ENCODE measurements at regions not wholly inside any gene's neighbourhood (a gene's known extent, or its start where the extent isn't known, plus 50 kb on each side); places are given as distances from the start of the nearest gene placed in this dataset.
"Not testable (repeated sequence)": the region's sequence is repeated elsewhere in the genome, so short reads cannot be mapped to it uniquely, and the experiment has no call there.

GRCh38 chr6:169378620-169379381, 125.2 kb upstream of the THBS2 start:
- DNase-seq (ENCODE audit: low read depth in 3 of 3): no peak

GRCh38 chr6:169376458-169376857, 122.8 kb upstream of the THBS2 start:
- DNase-seq (ENCODE audit: low read depth in 3 of 3): no peak

GRCh38 chr6:169372589-169372988, 118.9 kb upstream of the THBS2 start:
- DNase-seq (ENCODE audit: low read depth in 3 of 3): no peak

GRCh38 chr6:169371344-169372127, 117.9 kb upstream of the THBS2 start:
- no peak for DNase-seq (ENCODE audit: low read depth in 3 of 3)

- no peak for DNase-seq (ENCODE audit: low read depth in 3 of 3)
These were observed 117.2 kb upstream of the THBS2 start for GRCh38 chr6:169370666-169371343.

- DNase-seq (ENCODE audit: low read depth in 3 of 3): no peak
These were observed 116.4 kb upstream of the THBS2 start for GRCh38 chr6:169370054-169370453.

GRCh38 chr6:169368200-169368599, 114.6 kb upstream of the THBS2 start:
- no peak for DNase-seq (ENCODE audit: low read depth in 3 of 3)

- no peak for DNase-seq (ENCODE audit: low read depth in 3 of 3)
These were observed 113.9 kb upstream of the THBS2 start for GRCh38 chr6:169367507-169367906.

- DNase-seq (ENCODE audit: low read depth in 3 of 3): no peak
These were observed 112.7 kb upstream of the THBS2 start for GRCh38 chr6:169366258-169366901.

GRCh38 chr6:169365567-169366257, 112.1 kb upstream of the THBS2 start:
- DNase-seq (ENCODE audit: low read depth in 3 of 3): no peak

GRCh38 chr6:169363590-169363989, 109.9 kb upstream of the THBS2 start:
- DNase-seq (ENCODE audit: low read depth in 3 of 3): no peak

- DNase-seq (ENCODE audit: low read depth in 3 of 3): no peak
These were observed 109.0 kb upstream of the THBS2 start for GRCh38 chr6:169362501-169363121.

- not testable (repeated sequence) for DNase-seq (ENCODE audit: low read depth in 3 of 3)
These were observed 101.4 kb upstream of the THBS2 start for GRCh38 chr6:169355001-169355400.

- DNase-seq (ENCODE audit: low read depth in 3 of 3): no peak
These were observed 91.5 kb upstream of the THBS2 start for GRCh38 chr6:169345146-169345545.

GRCh38 chr6:169344750-169345065, 91.1 kb upstream of the THBS2 start:
- no peak for DNase-seq (ENCODE audit: low read depth in 3 of 3)

- no peak for DNase-seq (ENCODE audit: low read depth in 3 of 3)
These were observed 90.5 kb upstream of the THBS2 start for GRCh38 chr6:169343886-169344749.

GRCh38 chr6:169342710-169343109, 89.1 kb upstream of the THBS2 start:
- no peak for DNase-seq (ENCODE audit: low read depth in 3 of 3)

- no peak for DNase-seq (ENCODE audit: low read depth in 3 of 3)
These were observed 88.1 kb upstream of the THBS2 start for GRCh38 chr6:169341706-169342105.

- DNase-seq (ENCODE audit: low read depth in 3 of 3): no peak
These were observed 87.4 kb upstream of the THBS2 start for GRCh38 chr6:169341065-169341464.

GRCh38 chr6:169340395-169340794, 86.7 kb upstream of the THBS2 start:
- DNase-seq (ENCODE audit: low read depth in 3 of 3): no peak
